NCI-H1694 treated with DMSO at 0.1 percent for 48 hours (cell line): ENCODE measurements at regions not wholly inside any gene's neighbourhood (a gene's known extent, or its start where the extent isn't known, plus 50 kb on each side); places are given as distances from the start of the nearest gene placed in this dataset.
"Not testable (repeated sequence)": the region's sequence is repeated elsewhere in the genome, so short reads cannot be mapped to it uniquely, and the experiment has no call there.

Experiments used
- DNase-seq: peaks from one replicate; lab custom pipeline; 2025; lab: John Stamatoyannopoulos, UW

GRCh38 chr5:135157421-135158313 lies 123.6 kb upstream of the PITX1 start:
- no peak for DNase-seq

- DNase-seq, result no peak
Observed at GRCh38 chr5:135156715-135157404, 122.8 kb upstream of the PITX1 start.

GRCh38 chr5:135156337-135156714 lies 122.3 kb upstream of the PITX1 start:
- no peak for DNase-seq

GRCh38 chr5:135155616-135156214 lies 121.7 kb upstream of the PITX1 start:
- no peak for DNase-seq

- no peak for DNase-seq
Observed at GRCh38 chr5:135154961-135155360, 120.9 kb upstream of the PITX1 start.

GRCh38 chr5:135154197-135154596 lies 120.2 kb upstream of the PITX1 start:
- DNase-seq, result no peak

GRCh38 chr5:135153661-135154060 lies 119.6 kb upstream of the PITX1 start:
- no peak for DNase-seq

GRCh38 chr5:135153259-135153658 lies 119.2 kb upstream of the PITX1 start:
- DNase-seq, result no peak

- not testable (repeated sequence) for DNase-seq
Observed at GRCh38 chr5:135151660-135152059, 117.6 kb upstream of the PITX1 start.

- DNase-seq, result no peak
Observed at GRCh38 chr5:135151256-135151655, 117.2 kb upstream of the PITX1 start.

GRCh38 chr5:135150767-135151166 lies 116.7 kb upstream of the PITX1 start:
- no peak for DNase-seq

- no peak for DNase-seq
Observed at GRCh38 chr5:135149956-135150723, 116.1 kb upstream of the PITX1 start.

GRCh38 chr5:135149229-135149955 lies 115.4 kb upstream of the PITX1 start:
- no peak for DNase-seq

- no peak for DNase-seq
Observed at GRCh38 chr5:135147294-135148090, 113.5 kb upstream of the PITX1 start.

- DNase-seq, result no peak
Observed at GRCh38 chr5:135145985-135146384, 112.0 kb upstream of the PITX1 start.

GRCh38 chr5:135143682-135144081 lies 109.7 kb upstream of the PITX1 start:
- not testable (repeated sequence) for DNase-seq

GRCh38 chr5:135141303-135142268 lies 107.6 kb upstream of the PITX1 start:
- DNase-seq, result no peak

GRCh38 chr5:135140446-135141204 lies 106.6 kb upstream of the PITX1 start:
- no peak for DNase-seq
